GM12878 (cell line): ENCODE measurements at regions not wholly inside any gene's neighbourhood (a gene's known extent, or its start where the extent isn't known, plus 50 kb on each side); places are given as distances from the start of the nearest gene placed in this dataset.

ENCODE experiments used
- ATAC-seq: fragments of 200-7000 bp; cut with Tn5 transposase; 3 replicates; pipeline ENCODE4 v1.9.1; 2020; ENCODE audit warnings: mild to moderate bottlenecking, moderate library complexity
- BruUV-seq: library from RNA; stranded (reverse); fragments of 400-500 nt; replicated peaks from 2 replicates; lab custom pipeline; 2021; lab: Mats Ljungman, UMichigan
- CTCF ChIA-PET: fragments of 300-600 bp; sonication (Branson Sonifier 250); formaldehyde crosslinking; extraction: SDS; loops from one replicate; lab custom pipeline; 2021; ENCODE audit warnings: inconsistent platforms; lab: Yijun Ruan, JAX
- POLR2A ChIA-PET: fragments of 350-600 bp; formaldehyde crosslinking; extraction: SDS; loops from one replicate; lab custom pipeline; 2021; ENCODE audit warnings: inconsistent platforms; lab: Charles Lee
- RAD21 ChIA-PET: fragments of 300-600 bp; sonication (Branson Sonifier 250); formaldehyde crosslinking; loops from one replicate; lab custom pipeline; 2023; ENCODE audit warnings: antibody characterized with exemption; ENCODE audit not compliant: unreplicated experiment; lab: Charles Lee
- SMC1A ChIA-PET: fragments of 300-600 bp; sonication (Branson Sonifier 250); formaldehyde crosslinking; loops from one replicate; lab custom pipeline; 2023; ENCODE audit not compliant: unreplicated experiment, uncharacterized antibody; lab: Charles Lee
- DNase-seq: peaks from one replicate; pipeline ENCODE4 v3.0.0-alpha.2; 2011; ENCODE audit warnings: low read depth, low spot score
- FAIRE-seq: peaks from 3 replicates; lab custom pipeline; 2011; peaks lifted over from hg19 to GRCh38; lab: Jason Lieb, UNC
- H2AFZ ChIP-seq: 2 replicates; pipeline ENCODE4 v1.6.0; 2011; ENCODE audit warnings: low read depth, low read length, control low read depth; ENCODE audit not compliant: control insufficient read depth
- H3K27ac ChIP-seq: 2 replicates; pipeline ENCODE4 v1.5.1; 2011; ENCODE audit warnings: control low read depth; ENCODE audit not compliant: control insufficient read depth, insufficient read depth
- H3K27me3 ChIP-seq, 2 experiments: replicated peaks in 1 of 2; 2 replicates each; pipeline versions ENCODE4 v1.6.0 to v1.6.1; 2011; ENCODE audit warnings: low read length in 1 of 2; ENCODE audit not compliant: control insufficient read depth in 2 of 2, insufficient read depth in 2 of 2
- H3K36me3 ChIP-seq, 2 experiments: 2 replicates each; pipeline ENCODE4 v1.5.1; 2011; ENCODE audit warnings: low read length in 1 of 2; ENCODE audit not compliant: control insufficient read depth in 2 of 2, insufficient read depth in 2 of 2
- H3K4me1 ChIP-seq: 2 replicates; pipeline ENCODE4 v1.6.1; 2011; ENCODE audit warnings: mild to moderate bottlenecking, low read length, moderate library complexity, mixed read lengths; ENCODE audit not compliant: control insufficient read depth, insufficient read depth
- H3K4me2 ChIP-seq: 2 replicates; pipeline ENCODE4 v1.6.0; 2011; ENCODE audit warnings: control low read depth; ENCODE audit not compliant: control insufficient read depth, insufficient read depth
- H3K4me3 ChIP-seq: fragments of 200-600 bp; sonication (generic); 2 replicates; pipeline ENCODE4 v1.5.1; 2016
- H3K79me2 ChIP-seq: 2 replicates; pipeline ENCODE4 v1.6.0; 2011; ENCODE audit warnings: low read length; ENCODE audit not compliant: control insufficient read depth, insufficient read depth
- H3K9ac ChIP-seq: 2 replicates; pipeline ENCODE4 v1.8.0; 2011; ENCODE audit warnings: low read length, control low read depth, mixed read lengths; ENCODE audit not compliant: control insufficient read depth, insufficient read depth
- H3K9me3 ChIP-seq: replicated peaks from 3 replicates; pipeline ENCODE4 v1.5.1; 2011; ENCODE audit warnings: mild to moderate bottlenecking, low read length; ENCODE audit not compliant: control insufficient read depth, insufficient read depth
- H4K20me1 ChIP-seq: 2 replicates; pipeline ENCODE4 v1.6.0; 2011; ENCODE audit not compliant: control insufficient read depth, insufficient read depth
- ESRRA ChIP-seq: IDR thresholded peaks from 2 replicates; pipeline ENCODE4 v1.6.1; 2012; ENCODE audit warnings: mild to moderate bottlenecking, low read length, improper control_type of control experiment
- FOXM1 ChIP-seq: IDR thresholded peaks from 2 replicates; pipeline ENCODE4 v1.6.1; 2012; ENCODE audit warnings: low read depth, mild to moderate bottlenecking, inconsistent platforms, low read length, moderate library complexity
- GATAD2B ChIP-seq: fragments of 450-650 bp; conservative IDR thresholded peaks from 2 replicates; pipeline ENCODE4 v1.6.1; 2017; ENCODE audit warnings: low read depth, mild to moderate bottlenecking, moderate library complexity
- HCFC1 ChIP-seq: fragments of 150-350 bp; IDR thresholded peaks from 2 replicates; pipeline ENCODE4 v1.6.1; 2014; ENCODE audit warnings: low read length
- KAT2A ChIP-seq: conservative IDR thresholded peaks from 2 replicates; pipeline ENCODE4 v1.6.1; 2011; ENCODE audit warnings: low read depth, low read length; ENCODE audit not compliant: control insufficient read depth
- MXI1 ChIP-seq: fragments of 150-350 bp; IDR thresholded peaks from 2 replicates; pipeline ENCODE4 v1.6.1; 2011; ENCODE audit warnings: low read depth, mild to moderate bottlenecking, inconsistent platforms, low read length, improper control_type of control experiment
- NFYA ChIP-seq: IDR thresholded peaks from 2 replicates; pipeline ENCODE4 v1.6.1; 2011; ENCODE audit warnings: low read depth, mild to moderate bottlenecking, low read length, improper control_type of control experiment, borderline replicate concordance
- NR2C2 ChIP-seq: IDR thresholded peaks from 2 replicates; pipeline ENCODE4 v1.6.1; 2011; ENCODE audit warnings: borderline replicate concordance, low read depth; ENCODE audit not compliant: control insufficient read depth, insufficient read length
- RFX5 ChIP-seq: IDR thresholded peaks from 2 replicates; pipeline ENCODE4 v1.6.1; 2011; ENCODE audit warnings: low read depth, low read length, improper control_type of control experiment
- SP1 ChIP-seq: IDR thresholded peaks from one replicate; pipeline ENCODE4 v1.6.1; 2011; ENCODE audit warnings: low read depth, low read length
- SRF ChIP-seq, 2 experiments: IDR thresholded peaks; 2 replicates each; pipeline ENCODE4 v1.6.1; 2011; ENCODE audit warnings: low read depth in 2 of 2, low read length in 2 of 2, mild to moderate bottlenecking in 1 of 2, moderate library complexity in 1 of 2
- SUPT20H ChIP-seq: IDR thresholded peaks from 2 replicates; pipeline ENCODE4 v1.6.1; 2011; ENCODE audit warnings: low read depth, mild to moderate bottlenecking, low read length, moderate library complexity, borderline replicate concordance; ENCODE audit not compliant: control insufficient read depth
- SUZ12 ChIP-seq: fragments of 200-600 bp; sonication (generic); IDR thresholded peaks from one replicate; pipeline ENCODE4 v1.6.1; 2018; ENCODE audit warnings: antibody characterized with exemption, mild to moderate bottlenecking; ENCODE audit not compliant: unreplicated experiment
- TAF1 ChIP-seq: IDR thresholded peaks from 2 replicates; pipeline ENCODE4 v1.6.1; 2011; ENCODE audit warnings: mild to moderate bottlenecking, low read depth, low read length, borderline replicate concordance
- TCF7 ChIP-seq: IDR thresholded peaks from 2 replicates; pipeline ENCODE4 v1.6.1; 2014; ENCODE audit warnings: antibody characterized with exemption, borderline replicate concordance
- ZNF24 ChIP-seq: fragments of 450-650 bp; IDR thresholded peaks from 2 replicates; pipeline ENCODE4 v1.6.1; 2017; ENCODE audit warnings: antibody characterized with exemption, mild to moderate bottlenecking
- in situ Hi-C: fragments of 300-500 bp; cut with MboI; formaldehyde crosslinking; loops from 9 replicates; pipeline ENCODE4 v1.14.3; 2018; ENCODE audit warnings: mixed read lengths
- intact Hi-C: fragments of 100-400 bp; cut with micrococcal nuclease; formaldehyde crosslinking; loops from one replicate; pipeline ENCODE4 v1.14.2; 2022; ENCODE audit not compliant: unreplicated experiment
- TF ChIP-seq, protein P1 (sequence below): fragments of 150-350 bp; IDR thresholded peaks from 2 replicates; pipeline ENCODE4 v1.6.1; 2014; ENCODE audit warnings: mild to moderate bottlenecking, low read depth, low read length
- TF ChIP-seq, protein P2 (sequence below): IDR thresholded peaks from 2 replicates; pipeline ENCODE4 v1.6.1; 2012; ENCODE audit warnings: low read depth, low read length, improper control_type of control experiment

DNA sequence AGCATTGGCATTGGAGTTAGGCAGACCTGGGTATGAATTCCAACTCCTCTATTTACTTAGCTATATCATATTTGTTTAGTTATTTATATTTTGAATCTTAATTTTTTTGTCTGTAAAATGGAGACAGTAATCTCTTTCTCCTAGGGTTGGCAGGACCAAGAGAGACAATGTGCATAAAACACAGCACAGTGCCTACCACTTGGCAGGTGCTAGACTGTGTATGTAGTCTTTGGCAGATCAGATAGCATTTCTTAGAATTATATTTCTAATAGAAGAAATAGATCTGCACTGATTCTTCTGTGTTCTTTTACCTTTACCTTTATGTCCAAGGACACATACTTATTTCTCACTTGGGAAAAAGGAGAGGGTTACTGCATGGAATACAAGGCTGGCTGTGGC lies 177.2 kb downstream of the GIPC2 start:
- H4K20me1 ChIP-seq = no peaks in the 10 kb centered on the region
- H3K9ac ChIP-seq = no peak overlapping the region
- H2AFZ ChIP-seq = no peak overlapping the region
- no peaks in the 10 kb centered on the region for H3K27me3 ChIP-seq
- DNase-seq (no peak), ATAC-seq (no peak), FAIRE-seq (no peak)
- no peak overlapping the region for H3K4me2 ChIP-seq
- ChIA-PET RAD21 (no interaction called here), CTCF (no interaction called here), POLR2A (no interaction called here), SMC1A (no interaction called here)
- H3K9me3 ChIP-seq = no peaks in the 10 kb centered on the region
- H3K4me1 ChIP-seq = no peaks in the 10 kb centered on the region
- H3K4me3 ChIP-seq = no peak overlapping the region
- intact Hi-C loops (no loop called here), in situ Hi-C loops (no loop called here)
- no peak for TF ChIP-seq RFX5
- TF ChIP-seq SP1 = no peak
- no peak for TF ChIP-seq KAT2A
- TF ChIP-seq, protein P1, sequence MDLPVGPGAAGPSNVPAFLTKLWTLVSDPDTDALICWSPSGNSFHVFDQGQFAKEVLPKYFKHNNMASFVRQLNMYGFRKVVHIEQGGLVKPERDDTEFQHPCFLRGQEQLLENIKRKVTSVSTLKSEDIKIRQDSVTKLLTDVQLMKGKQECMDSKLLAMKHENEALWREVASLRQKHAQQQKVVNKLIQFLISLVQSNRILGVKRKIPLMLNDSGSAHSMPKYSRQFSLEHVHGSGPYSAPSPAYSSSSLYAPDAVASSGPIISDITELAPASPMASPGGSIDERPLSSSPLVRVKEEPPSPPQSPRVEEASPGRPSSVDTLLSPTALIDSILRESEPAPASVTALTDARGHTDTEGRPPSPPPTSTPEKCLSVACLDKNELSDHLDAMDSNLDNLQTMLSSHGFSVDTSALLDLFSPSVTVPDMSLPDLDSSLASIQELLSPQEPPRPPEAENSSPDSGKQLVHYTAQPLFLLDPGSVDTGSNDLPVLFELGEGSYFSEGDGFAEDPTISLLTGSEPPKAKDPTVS = no peak
- TF ChIP-seq, protein P2, sequence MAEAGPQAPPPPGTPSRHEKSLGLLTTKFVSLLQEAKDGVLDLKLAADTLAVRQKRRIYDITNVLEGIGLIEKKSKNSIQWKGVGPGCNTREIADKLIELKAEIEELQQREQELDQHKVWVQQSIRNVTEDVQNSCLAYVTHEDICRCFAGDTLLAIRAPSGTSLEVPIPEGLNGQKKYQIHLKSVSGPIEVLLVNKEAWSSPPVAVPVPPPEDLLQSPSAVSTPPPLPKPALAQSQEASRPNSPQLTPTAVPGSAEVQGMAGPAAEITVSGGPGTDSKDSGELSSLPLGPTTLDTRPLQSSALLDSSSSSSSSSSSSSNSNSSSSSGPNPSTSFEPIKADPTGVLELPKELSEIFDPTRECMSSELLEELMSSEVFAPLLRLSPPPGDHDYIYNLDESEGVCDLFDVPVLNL = no peak
- no peak for TF ChIP-seq SUPT20H
- TF ChIP-seq NFYA = no peak
- TF ChIP-seq HCFC1 = no peak
- TF ChIP-seq ZNF24 = no peak
- no peak for TF ChIP-seq TCF7
- TF ChIP-seq GATAD2B = no peak
- no peak for TF ChIP-seq SUZ12
- TF ChIP-seq TAF1 = no peak
- no peak for TF ChIP-seq SRF (IDR thresholded peaks at IDR 0.05; ENCODE audit: low read depth in 2 of 2, low read length in 2 of 2)
- TF ChIP-seq ESRRA = no peak
- TF ChIP-seq FOXM1 = no peak
- TF ChIP-seq NR2C2 = no peak
- no peak for TF ChIP-seq MXI1
- H3K27ac ChIP-seq = no peak overlapping the region
- H3K79me2 ChIP-seq = no peaks in the 10 kb centered on the region
- BruUV-seq = no TSS peak
- no peaks in the 10 kb centered on the region for H3K36me3 ChIP-seq
